Gastroesophageal sphincter (tissue), 4 donors: ENCODE measurements at regions not wholly inside any gene's neighbourhood (a gene's known extent, or its start where the extent isn't known, plus 50 kb on each side); places are given as distances from the start of the nearest gene placed in this dataset.

Experiments used
- ATAC-seq: fragments of 150-250 bp; one replicate; pipeline ENCODE4 v1.9.1; 2016; ENCODE audit warnings: mild to moderate bottlenecking, moderate library complexity
- H3K27ac ChIP-seq, 4 donors: fragments of 200-600 bp; sonication (generic) in 3 of 4; 1 replicate in 3 of 4; 2 replicates in 1 of 4; pipeline ENCODE4 v1.5.1; 2016 to 2019
- H3K27me3 ChIP-seq: fragments of 200-600 bp; sonication (generic); one replicate; pipeline ENCODE4 v1.5.1; 2019
- H3K36me3 ChIP-seq, 2 donors: fragments of 200-600 bp; sonication (generic); one replicate each; pipeline ENCODE4 v1.5.1; 2019; ENCODE audit warnings: control low read depth in 1 of 2
- H3K4me1 ChIP-seq, 3 donors: fragments of 200-600 bp; sonication (generic); 1 replicate in 2 of 3; 2 replicates in 1 of 3; pipeline ENCODE4 v1.5.1; 2016 to 2019; ENCODE audit warnings: control low read depth in 2 of 3
- H3K4me3 ChIP-seq, 2 donors: fragments of 200-600 bp; sonication (generic); one replicate each; pipeline ENCODE4 v1.5.1; 2019; ENCODE audit warnings: mild to moderate bottlenecking in 1 of 2, moderate library complexity in 1 of 2
- H3K9me3 ChIP-seq, 3 donors: fragments of 200-600 bp; sonication (generic); one replicate each; pipeline ENCODE4 v1.5.1; 2017 to 2019; ENCODE audit warnings: control low read depth in 2 of 3
- EP300 ChIP-seq: sonication (generic); formaldehyde crosslinking; IDR thresholded peaks from one replicate; pipeline ENCODE4 v1.6.1; 2017; ENCODE audit warnings: antibody characterized with exemption, mild to moderate bottlenecking
- POLR2A ChIP-seq, 2 donors: fragments of 450-650 bp; IDR thresholded peaks; one replicate each; pipeline ENCODE4 v1.6.1; 2017; ENCODE audit warnings: antibody characterized with exemption in 2 of 2, mild to moderate bottlenecking in 2 of 2, moderate library complexity in 1 of 2
- POLR2AphosphoS5 ChIP-seq: sonication (generic); formaldehyde crosslinking; IDR thresholded peaks from one replicate; pipeline ENCODE4 v1.6.1; 2017; ENCODE audit warnings: antibody characterized with exemption
- WGBS, 2 donors: methylation state at CpG; one replicate each; pipeline ENCODE4 v1.1.5; 2018; ENCODE audit warnings: low coverage in 1 of 2; 5-methylcytosine and 5-hydroxymethylcytosine counted together
- TF ChIP-seq, protein P1 (sequence below), 4 experiments: fragments of 200-600 bp in 2 of 4; fragments of 450-650 bp in 2 of 4; sonication (generic) in 1 of 4; IDR thresholded peaks; one replicate each; pipeline ENCODE4 v1.5.1; 2017 to 2019; ENCODE audit warnings: antibody characterized with exemption in 4 of 4, mild to moderate bottlenecking in 2 of 4, moderate library complexity in 2 of 4

- H3K36me3 ChIP-seq: no peaks in the 10 kb centered on the region
- H3K9me3 ChIP-seq: no peaks in the 10 kb centered on the region
- H3K27me3 ChIP-seq: no peaks in the 10 kb centered on the region
- H3K4me3 ChIP-seq: no peak overlapping the region
- TF ChIP-seq POLR2AphosphoS5 (no peak), EP300 (no peak), POLR2A (IDR thresholded peaks at IDR 0.05) (no peak)
- TF ChIP-seq, protein P1, sequence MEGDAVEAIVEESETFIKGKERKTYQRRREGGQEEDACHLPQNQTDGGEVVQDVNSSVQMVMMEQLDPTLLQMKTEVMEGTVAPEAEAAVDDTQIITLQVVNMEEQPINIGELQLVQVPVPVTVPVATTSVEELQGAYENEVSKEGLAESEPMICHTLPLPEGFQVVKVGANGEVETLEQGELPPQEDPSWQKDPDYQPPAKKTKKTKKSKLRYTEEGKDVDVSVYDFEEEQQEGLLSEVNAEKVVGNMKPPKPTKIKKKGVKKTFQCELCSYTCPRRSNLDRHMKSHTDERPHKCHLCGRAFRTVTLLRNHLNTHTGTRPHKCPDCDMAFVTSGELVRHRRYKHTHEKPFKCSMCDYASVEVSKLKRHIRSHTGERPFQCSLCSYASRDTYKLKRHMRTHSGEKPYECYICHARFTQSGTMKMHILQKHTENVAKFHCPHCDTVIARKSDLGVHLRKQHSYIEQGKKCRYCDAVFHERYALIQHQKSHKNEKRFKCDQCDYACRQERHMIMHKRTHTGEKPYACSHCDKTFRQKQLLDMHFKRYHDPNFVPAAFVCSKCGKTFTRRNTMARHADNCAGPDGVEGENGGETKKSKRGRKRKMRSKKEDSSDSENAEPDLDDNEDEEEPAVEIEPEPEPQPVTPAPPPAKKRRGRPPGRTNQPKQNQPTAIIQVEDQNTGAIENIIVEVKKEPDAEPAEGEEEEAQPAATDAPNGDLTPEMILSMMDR (IDR thresholded peaks at IDR 0.05): no peak
- ATAC-seq: no peak
- H3K4me1 ChIP-seq: no peaks in the 10 kb centered on the region
- no peak overlapping the region for H3K27ac ChIP-seq
- WGBS, 2 donors: 63% methylated on average over 1 of the region's 1 CpG; no CpG with 5 or more reads in 1 of the 2 donors
Observed at GRCh38 chrX:131782646-131783045, 238.8 kb downstream of the OR13H1 start.

DNA sequence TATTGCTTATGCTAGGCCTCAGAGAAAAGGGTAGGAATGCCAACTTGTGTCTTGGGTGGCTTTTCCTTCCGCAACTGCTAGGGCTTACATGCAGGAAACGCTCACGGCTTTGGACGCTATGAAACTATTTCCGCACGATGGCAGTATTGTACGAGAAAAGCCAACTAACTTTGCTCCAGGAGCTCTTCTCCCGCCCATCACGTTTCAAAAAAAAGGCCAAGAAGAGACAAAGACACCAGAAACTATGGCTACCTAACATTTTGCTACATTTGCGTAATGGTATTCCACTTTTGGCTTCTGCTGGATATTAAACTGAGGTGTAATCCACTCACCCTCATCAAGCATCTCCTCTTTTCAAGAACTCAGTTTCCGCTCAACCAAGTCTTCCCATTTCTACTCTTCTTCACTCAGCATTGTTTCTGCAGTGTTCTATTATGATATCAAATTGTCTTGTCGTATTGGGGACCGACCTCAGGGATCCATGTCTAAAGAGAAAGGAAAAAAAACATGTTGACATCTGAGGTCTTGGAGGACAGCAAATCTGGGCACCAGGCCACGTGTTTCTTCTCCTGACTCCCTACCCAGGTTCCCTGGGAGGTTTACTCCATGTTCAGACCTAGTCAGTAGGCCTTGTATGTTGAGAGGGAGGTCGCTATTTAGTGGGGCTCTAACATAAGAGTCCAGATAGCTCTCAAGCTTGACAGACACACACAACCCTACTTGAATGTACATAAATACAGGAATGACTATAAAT lies 239.4 kb upstream of the STK26 start:
- Histone ChIP-seq H3K4me1 (no peaks in the 10 kb centered on the region), H3K27ac (peak overlapping the region in 2 of 4 donors; percentile 24 to 55), H3K4me3 (no peak overlapping the region), H3K9me3 (no peaks in the 10 kb centered on the region), H3K27me3 (no peaks in the 10 kb centered on the region), H3K36me3 (no peaks in the 10 kb centered on the region)
- ATAC-seq: peak; percentile 82
- WGBS, 2 donors: 32 to 72% methylated on average over 5 to 9 of the region's 15 CpGs
- TF ChIP-seq POLR2AphosphoS5 (no peak), EP300 (no peak), POLR2A (IDR thresholded peaks at IDR 0.05) (no peak)
- TF ChIP-seq, protein P1 (IDR thresholded peaks at IDR 0.05): peak in 1 of 4 experiments; percentile 63

GRCh38 chrX:131789664-131790063 lies 233.4 kb upstream of the STK26 start:
- H3K4me1 ChIP-seq: no peaks in the 10 kb centered on the region
- H3K9me3 ChIP-seq: no peaks in the 10 kb centered on the region
- H3K4me3 ChIP-seq: no peak overlapping the region
- TF ChIP-seq, protein P1 (IDR thresholded peaks at IDR 0.05): no peak
- no peak for TF ChIP-seq POLR2A (IDR thresholded peaks at IDR 0.05)
- no peak for TF ChIP-seq POLR2AphosphoS5
- no peak for TF ChIP-seq EP300
- H3K27me3 ChIP-seq: no peaks in the 10 kb centered on the region
- no peak overlapping the region for H3K27ac ChIP-seq
- H3K36me3 ChIP-seq: no peaks in the 10 kb centered on the region
- WGBS, 2 donors: 50 to 71% methylated on average over 1 of the region's 2 CpGs
- ATAC-seq: no peak

GRCh38 chrX:131791608-131792355 lies 231.3 kb upstream of the STK26 start:
- Histone ChIP-seq H3K27ac (peak overlapping the region in 2 of 4 donors; percentile 80 to 81), H3K4me3 (no peak overlapping the region), H3K4me1 (no peaks in the 10 kb centered on the region), H3K27me3 (no peaks in the 10 kb centered on the region), H3K36me3 (no peaks in the 10 kb centered on the region), H3K9me3 (no peaks in the 10 kb centered on the region)
- WGBS, 2 donors: 49 to 89% methylated on average over 8 of the region's 9 CpGs
- ATAC-seq: no peak
- no peak for TF ChIP-seq EP300

DNA sequence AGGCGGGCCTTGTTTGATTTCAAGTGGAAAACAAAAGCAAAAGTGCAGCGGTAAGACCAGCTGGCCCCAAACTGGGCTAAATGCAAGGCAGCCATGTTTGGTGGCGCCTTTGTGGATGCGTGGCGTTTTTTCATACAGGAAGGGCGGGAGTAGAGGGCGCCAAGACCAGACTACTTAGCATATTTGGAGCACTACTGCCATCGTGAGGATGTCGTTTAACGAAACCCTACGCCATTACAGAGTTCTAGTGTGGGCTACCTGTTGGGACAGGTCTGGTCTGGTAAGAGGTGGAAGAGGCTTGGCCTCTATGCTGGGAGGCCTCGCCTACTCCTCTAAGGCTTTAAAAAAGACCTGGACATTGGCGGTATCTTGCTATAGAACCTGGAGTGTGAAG lies 230.7 kb upstream of the STK26 start:
- Histone ChIP-seq H3K36me3 (no peaks in the 10 kb centered on the region), H3K9me3 (no peaks in the 10 kb centered on the region), H3K4me1 (no peaks in the 10 kb centered on the region), H3K27ac (peak overlapping the region in 2 of 4 donors; percentile 80 to 81), H3K27me3 (no peaks in the 10 kb centered on the region), H3K4me3 (no peak overlapping the region)
- no peak for TF ChIP-seq EP300
- TF ChIP-seq, protein P1 (IDR thresholded peaks at IDR 0.05): peak in 1 of 4 experiments; percentile 56
- 39 to 97% methylated on average over 7 to 10 of the region's 13 CpGs for WGBS, 2 donors
- peak; percentile 93 for ATAC-seq
